Ascending aorta (tissue), 2 donors: ENCODE measurements at regions not wholly inside any gene's neighbourhood (a gene's known extent, or its start where the extent isn't known, plus 50 kb on each side); places are given as distances from the start of the nearest gene placed in this dataset.

ENCODE experiments used
- DNase-seq, 2 donors: peaks; one replicate each; pipeline ENCODE4 v3.0.0-alpha.2; 2019; ENCODE audit warnings: low spot score in 2 of 2
- H3K27ac ChIP-seq, 2 donors: fragments of 200-600 bp; sonication (generic); one replicate each; pipeline ENCODE4 v1.5.1; 2016 to 2017; ENCODE audit warnings: mild to moderate bottlenecking in 1 of 2
- H3K27me3 ChIP-seq: fragments of 200-600 bp; sonication (generic); one replicate; pipeline ENCODE4 v1.5.1; 2017
- H3K36me3 ChIP-seq, 2 donors: fragments of 200-600 bp; sonication (generic); one replicate each; pipeline ENCODE4 v1.5.1; 2016
- H3K4me1 ChIP-seq, 2 donors: fragments of 200-600 bp; sonication (generic); one replicate each; pipeline ENCODE4 v1.5.1; 2016 to 2017; ENCODE audit warnings: mild to moderate bottlenecking in 1 of 2
- H3K4me3 ChIP-seq, 2 donors: fragments of 200-600 bp; sonication (generic); one replicate each; pipeline ENCODE4 v1.5.1; 2016 to 2017; ENCODE audit warnings: mild to moderate bottlenecking in 1 of 2
- H3K9me3 ChIP-seq, 2 donors: fragments of 200-600 bp; sonication (generic); one replicate each; pipeline ENCODE4 v1.5.1; 2016
- CTCF ChIP-seq, 3 experiments: fragments of 200-600 bp in 2 of 3; fragments of 450-650 bp in 1 of 3; sonication (generic) in 2 of 3; IDR thresholded peaks; one replicate each; pipeline ENCODE4 v1.5.1; 2016 to 2019; ENCODE audit warnings: antibody characterized with exemption in 3 of 3, mild to moderate bottlenecking in 1 of 3, moderate library complexity in 1 of 3
- intact Hi-C: fragments of 100-400 bp; cut with DNase I; formaldehyde crosslinking; loops from one replicate; pipeline ENCODE4 v1.15.1; 2023

GRCh38 chr18:45156946-45157345 lies 458.3 kb upstream of the SLC14A2 start:
- no peaks in the 10 kb centered on the region for H3K27me3 ChIP-seq
- no peaks in the 10 kb centered on the region for H3K4me1 ChIP-seq
- H3K36me3 ChIP-seq, result no peaks in the 10 kb centered on the region
- no peak overlapping the region for H3K4me3 ChIP-seq
- H3K9me3 ChIP-seq, result no peaks in the 10 kb centered on the region
- no peak overlapping the region for H3K27ac ChIP-seq
- TF ChIP-seq CTCF (IDR thresholded peaks at IDR 0.05), result no peak
- no peak for DNase-seq
- intact Hi-C loops, result no loop called here

- intact Hi-C loops, result no loop called here
- Histone ChIP-seq H3K4me3 (no peak overlapping the region), H3K4me1 (no peaks in the 10 kb centered on the region), H3K36me3 (no peaks in the 10 kb centered on the region), H3K27me3 (no peaks in the 10 kb centered on the region), H3K9me3 (no peaks in the 10 kb centered on the region), H3K27ac (no peak overlapping the region)
- no peak for DNase-seq
- no peak for TF ChIP-seq CTCF (IDR thresholded peaks at IDR 0.05)
Measured at GRCh38 chr18:45157576-45157975, 457.7 kb upstream of the SLC14A2 start.

- no peaks in the 10 kb centered on the region for H3K9me3 ChIP-seq
- TF ChIP-seq CTCF (IDR thresholded peaks at IDR 0.05), result no peak
- no peaks in the 10 kb centered on the region for H3K36me3 ChIP-seq
- intact Hi-C loops, result no loop called here
- H3K4me1 ChIP-seq, result no peaks in the 10 kb centered on the region
- DNase-seq, result no peak
- H3K4me3 ChIP-seq, result no peak overlapping the region
- H3K27me3 ChIP-seq, result no peaks in the 10 kb centered on the region
- H3K27ac ChIP-seq, result no peak overlapping the region
Measured at GRCh38 chr18:45161850-45162249, 453.4 kb upstream of the SLC14A2 start.

- TF ChIP-seq CTCF (IDR thresholded peaks at IDR 0.05), result no peak
- H3K27me3 ChIP-seq, result no peaks in the 10 kb centered on the region
- intact Hi-C loops, result no loop called here
- no peak overlapping the region for H3K4me3 ChIP-seq
- no peak overlapping the region for H3K27ac ChIP-seq
- H3K9me3 ChIP-seq, result no peaks in the 10 kb centered on the region
- no peaks in the 10 kb centered on the region for H3K36me3 ChIP-seq
- DNase-seq, result no peak
- no peaks in the 10 kb centered on the region for H3K4me1 ChIP-seq
Measured at GRCh38 chr18:45163871-45164270, 451.4 kb upstream of the SLC14A2 start.

GRCh38 chr18:45164551-45164950 lies 450.7 kb upstream of the SLC14A2 start:
- Histone ChIP-seq H3K27me3 (no peaks in the 10 kb centered on the region), H3K27ac (no peak overlapping the region), H3K4me3 (no peak overlapping the region), H3K36me3 (no peaks in the 10 kb centered on the region), H3K9me3 (no peaks in the 10 kb centered on the region), H3K4me1 (no peaks in the 10 kb centered on the region)
- intact Hi-C loops, result no loop called here
- TF ChIP-seq CTCF (IDR thresholded peaks at IDR 0.05), result no peak
- DNase-seq, result no peak

GRCh38 chr18:45165176-45165713 lies 450.0 kb upstream of the SLC14A2 start:
- no peak overlapping the region for H3K4me3 ChIP-seq
- TF ChIP-seq CTCF (IDR thresholded peaks at IDR 0.05), result no peak
- intact Hi-C loops, result no loop called here
- no peaks in the 10 kb centered on the region for H3K36me3 ChIP-seq
- H3K4me1 ChIP-seq, result no peaks in the 10 kb centered on the region
- H3K9me3 ChIP-seq, result no peaks in the 10 kb centered on the region
- DNase-seq, result no peak
- H3K27me3 ChIP-seq, result no peaks in the 10 kb centered on the region
- no peak overlapping the region for H3K27ac ChIP-seq
